ENCODE measurements at regions not wholly inside any gene's neighbourhood (a gene's known extent, or its start where the extent isn't known, plus 50 kb on each side); places are given as distances from the start of the nearest gene placed in this dataset.

GRCh38 chr20:16678779-16679178 is 51.0 kb upstream of the SNRPB2 start:
- DNase-seq (ENCODE audit: low spot score), result no peak

- DNase-seq (ENCODE audit: low spot score), result no peak
These were observed 52.9 kb upstream of the SNRPB2 start for GRCh38 chr20:16676891-16677290.

- DNase-seq (ENCODE audit: low spot score), result no peak
These were observed 54.7 kb upstream of the SNRPB2 start for GRCh38 chr20:16675001-16675564.

- DNase-seq (ENCODE audit: low spot score), result no peak
These were observed 55.6 kb upstream of the SNRPB2 start for GRCh38 chr20:16674243-16674642.

- DNase-seq (ENCODE audit: low spot score), result peak; percentile 49
These were observed 57.5 kb upstream of the SNRPB2 start for GRCh38 chr20:16672299-16672698.

GRCh38 chr20:16671753-16672152 is 58.1 kb upstream of the SNRPB2 start:
- DNase-seq (ENCODE audit: low spot score), result peak; percentile 81

- DNase-seq (ENCODE audit: low spot score), result no peak
These were observed 63.6 kb upstream of the SNRPB2 start for GRCh38 chr20:16666272-16666671.

GRCh38 chr20:16664020-16664419 is 65.8 kb upstream of the SNRPB2 start:
- peak; percentile 20 for DNase-seq (ENCODE audit: low spot score)

- no peak for DNase-seq (ENCODE audit: low spot score)
These were observed 67.4 kb upstream of the SNRPB2 start for GRCh38 chr20:16662467-16662866.

- DNase-seq (ENCODE audit: low spot score), result no peak
These were observed 68.1 kb upstream of the SNRPB2 start for GRCh38 chr20:16661756-16662155.

GRCh38 chr20:16654858-16655535 is 74.8 kb upstream of the SNRPB2 start:
- DNase-seq (ENCODE audit: low spot score), result no peak

GRCh38 chr20:16653266-16653665 is 76.6 kb upstream of the SNRPB2 start:
- DNase-seq (ENCODE audit: low spot score), result no peak

- peak; percentile 51 for DNase-seq (ENCODE audit: low spot score)
These were observed 74.8 kb upstream of the KIF16B start for GRCh38 chr20:16647875-16648597.

GRCh38 chr20:16641511-16642023 is 68.3 kb upstream of the KIF16B start:
- DNase-seq (ENCODE audit: low spot score), result no peak

GRCh38 chr20:16639027-16639941 is 66.0 kb upstream of the KIF16B start:
- no peak for DNase-seq (ENCODE audit: low spot score)

- DNase-seq (ENCODE audit: low spot score), result no peak
These were observed 64.5 kb upstream of the KIF16B start for GRCh38 chr20:16637797-16638196.

- DNase-seq (ENCODE audit: low spot score), result no peak
These were observed 53.6 kb upstream of the KIF16B start for GRCh38 chr20:16626849-16627248.

- DNase-seq (ENCODE audit: low spot score), result no peak
These were observed 50.9 kb upstream of the KIF16B start for GRCh38 chr20:16624106-16624505.
